ENCODE measurements at regions not wholly inside any gene's neighbourhood (a gene's known extent, or its start where the extent isn't known, plus 50 kb on each side); places are given as distances from the start of the nearest gene placed in this dataset.

DNA sequence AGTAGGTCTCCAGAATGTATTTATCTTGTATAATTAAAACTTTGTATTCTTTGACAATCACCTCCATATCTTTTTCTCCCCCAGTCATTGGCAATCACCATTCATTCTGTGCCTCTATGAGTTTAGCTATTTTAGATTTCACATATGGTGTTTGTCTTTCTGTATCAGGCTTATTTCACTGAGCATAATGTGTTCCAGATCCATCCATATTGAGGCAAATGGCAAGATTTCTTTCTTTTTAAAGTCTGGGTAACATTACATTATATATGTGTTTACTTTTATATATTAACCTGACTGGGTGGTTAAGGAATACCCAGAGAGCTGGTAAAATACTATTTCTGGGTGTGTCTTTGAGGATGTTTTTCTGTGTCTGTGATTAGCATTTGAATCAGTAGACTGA, 486.6 kb downstream of the SQOR start:
- no peak overlapping the region for H4K8ac ChIP-seq (ENCODE audit: extremely low read depth, insufficient read depth, low read length)
- H4K20me1 ChIP-seq (replicated peaks in 1 of 2; ENCODE audit: control insufficient read depth in 1 of 2, insufficient read depth in 2 of 2, low read length in 2 of 2) = no peaks in the 10 kb centered on the region
- FAIRE-seq (no peak), DNase-seq (ENCODE audit: low read depth in 1 of 2, low spot score in 2 of 2) (no peak)
- H3K36me3 ChIP-seq (ENCODE audit: control insufficient read depth in 2 of 4, insufficient read depth in 4 of 4, low read length in 3 of 4) = no peaks in the 10 kb centered on the region
- no peaks in the 10 kb centered on the region for H3K23me2 ChIP-seq (ENCODE audit: low read depth, low read length)
- H4K91ac ChIP-seq (replicated peaks; ENCODE audit: insufficient read length, low read length) = no peak overlapping the region
- H3K23ac ChIP-seq (ENCODE audit: insufficient read length) = no peak overlapping the region
- H3K14ac ChIP-seq (ENCODE audit: insufficient read length) = no peak overlapping the region
- no peak overlapping the region for H2BK20ac ChIP-seq (ENCODE audit: low read length)
- no peak overlapping the region for H3K4ac ChIP-seq (replicated peaks; ENCODE audit: insufficient read length, low read depth, low read length)
- no peak overlapping the region for H3K9ac ChIP-seq (replicated peaks in 1 of 4; ENCODE audit: extremely low read depth in 1 of 4, low read depth in 3 of 4, low read length in 3 of 4)
- H2BK12ac ChIP-seq (ENCODE audit: low read depth, low read length) = no peak overlapping the region
- POLR2A ChIA-PET (ENCODE audit: partially characterized antibody) = no interaction called here
- H3K27me3 ChIP-seq (replicated peaks in 1 of 4; ENCODE audit: control insufficient read depth in 3 of 4, extremely low read depth in 1 of 4, insufficient read depth in 3 of 4, low read length in 3 of 4) = no peaks in the 10 kb centered on the region
- no peaks in the 10 kb centered on the region for H3K79me1 ChIP-seq (ENCODE audit: low read depth, low read length)
- no peak overlapping the region for H2BK15ac ChIP-seq (ENCODE audit: low read length)
- no peak overlapping the region for H3K4me2 ChIP-seq (ENCODE audit: insufficient read depth in 1 of 2, low read depth in 2 of 2, low read length in 2 of 2)
- CTCF ChIA-PET (ENCODE audit: partially characterized antibody) = interaction anchor here (1.7 kb wide), 1 partner anchor 30 kb away, joined by 6 read pairs; no protein-coding TSS in a partner anchor
- H3K27ac ChIP-seq (ENCODE audit: low read depth, low read length) = no peak overlapping the region
- peaks cover 0 to 9% of the 10 kb centered on the region in 2 experiments; a peak in 2 of 4 replicates for H3K9me3 ChIP-seq (ENCODE audit: insufficient read depth in 2 of 2, low read depth in 1 of 2, low read length in 1 of 2)
- H3K4me3 ChIP-seq (ENCODE audit: extremely low read depth in 1 of 4, insufficient read depth in 2 of 4, low read depth in 3 of 4, low read length in 4 of 4) = no peak overlapping the region
- no peak overlapping the region for H4K5ac ChIP-seq (ENCODE audit: insufficient read length, low read depth, low read length)
- no peaks in the 10 kb centered on the region for H3K4me1 ChIP-seq (replicated peaks in 1 of 4; ENCODE audit: control insufficient read depth in 3 of 4, insufficient read depth in 4 of 4, low read length in 3 of 4)
- H2BK5ac ChIP-seq (ENCODE audit: low read depth, low read length) = no peak overlapping the region
- no peak overlapping the region for H3K56ac ChIP-seq (replicated peaks; ENCODE audit: insufficient read length, low read depth, low read length)
- H2AK5ac ChIP-seq (ENCODE audit: low read depth, low read length) = no peak overlapping the region
- H3K18ac ChIP-seq (ENCODE audit: extremely low read depth, low read length) = no peak overlapping the region
- H2BK120ac ChIP-seq (replicated peaks; ENCODE audit: low read depth, low read length) = no peak overlapping the region
- no peaks in the 10 kb centered on the region for H3K79me2 ChIP-seq (ENCODE audit: control insufficient read depth in 1 of 2, insufficient read depth in 2 of 2, low read length in 2 of 2)
- H2AFZ ChIP-seq (ENCODE audit: low read length) = no peak overlapping the region
- TF ChIP-seq SP1 (IDR thresholded peaks at IDR 0.05; ENCODE audit: low read depth, low read length) = no peak
- no peak for TF ChIP-seq CREB1 (IDR thresholded peaks at IDR 0.05)
- no peak for TF ChIP-seq TBP (IDR thresholded peaks at IDR 0.05; ENCODE audit: low read depth, low read length)
- no peak for TF ChIP-seq POLR2A (IDR thresholded peaks at IDR 0.05; ENCODE audit: control extremely low read depth in 1 of 2, low read depth in 2 of 2, low read length in 2 of 2)
- TF ChIP-seq GTF2F1 (IDR thresholded peaks at IDR 0.05; ENCODE audit: borderline replicate concordance, low read depth, low read length) = no peak
- no peak for TF ChIP-seq SIX5 (IDR thresholded peaks at IDR 0.05; ENCODE audit: low read depth, low read length)
- TF ChIP-seq TAF7 (optimal IDR thresholded peaks at IDR 0.05; ENCODE audit: borderline replicate concordance, low read depth, low read length) = no peak
- no peak for TF ChIP-seq CBX8 (IDR thresholded peaks at IDR 0.05; ENCODE audit: borderline replicate concordance, low read depth, low read length)
- TF ChIP-seq SAP30 (IDR thresholded peaks at IDR 0.05; ENCODE audit: insufficient read depth, insufficient replicate concordance, low read length) = no peak
- TF ChIP-seq EZH2 (IDR thresholded peaks at IDR 0.05; ENCODE audit: low read depth, low read length, severe bottlenecking) = no peak
- no peak for TF ChIP-seq SIN3A (conservative IDR thresholded peaks at IDR 0.05 in 1 of 2, IDR thresholded peaks at IDR 0.05 in 1 of 2; ENCODE audit: low read depth in 1 of 2, low read length in 2 of 2)
- no peak for TF ChIP-seq TEAD4 (IDR thresholded peaks at IDR 0.05; ENCODE audit: low read depth, low read length)
- TF ChIP-seq GABPA (IDR thresholded peaks at IDR 0.05; ENCODE audit: borderline replicate concordance, insufficient read depth, low read length) = no peak
- no peak for TF ChIP-seq JUND (IDR thresholded peaks at IDR 0.05; ENCODE audit: low read length)
- TF ChIP-seq CTBP2 (IDR thresholded peaks at IDR 0.05; ENCODE audit: borderline replicate concordance, insufficient read depth, insufficient read length, low read length) = no peak
- no peak for TF ChIP-seq KDM4A (IDR thresholded peaks at IDR 0.05; ENCODE audit: low read depth, low read length, severe bottlenecking)

All from H1 (cell line).